GM21367 (cell line): ENCODE measurements at regions not wholly inside any gene's neighbourhood (a gene's known extent, or its start where the extent isn't known, plus 50 kb on each side); places are given as distances from the start of the nearest gene placed in this dataset.

ENCODE experiments used
- ATAC-seq: cut with Tn5 transposase; IDR thresholded peaks from one replicate; pipeline ENCODE4 v1.9.1; 2021; ENCODE audit not compliant: unreplicated experiment

DNA sequence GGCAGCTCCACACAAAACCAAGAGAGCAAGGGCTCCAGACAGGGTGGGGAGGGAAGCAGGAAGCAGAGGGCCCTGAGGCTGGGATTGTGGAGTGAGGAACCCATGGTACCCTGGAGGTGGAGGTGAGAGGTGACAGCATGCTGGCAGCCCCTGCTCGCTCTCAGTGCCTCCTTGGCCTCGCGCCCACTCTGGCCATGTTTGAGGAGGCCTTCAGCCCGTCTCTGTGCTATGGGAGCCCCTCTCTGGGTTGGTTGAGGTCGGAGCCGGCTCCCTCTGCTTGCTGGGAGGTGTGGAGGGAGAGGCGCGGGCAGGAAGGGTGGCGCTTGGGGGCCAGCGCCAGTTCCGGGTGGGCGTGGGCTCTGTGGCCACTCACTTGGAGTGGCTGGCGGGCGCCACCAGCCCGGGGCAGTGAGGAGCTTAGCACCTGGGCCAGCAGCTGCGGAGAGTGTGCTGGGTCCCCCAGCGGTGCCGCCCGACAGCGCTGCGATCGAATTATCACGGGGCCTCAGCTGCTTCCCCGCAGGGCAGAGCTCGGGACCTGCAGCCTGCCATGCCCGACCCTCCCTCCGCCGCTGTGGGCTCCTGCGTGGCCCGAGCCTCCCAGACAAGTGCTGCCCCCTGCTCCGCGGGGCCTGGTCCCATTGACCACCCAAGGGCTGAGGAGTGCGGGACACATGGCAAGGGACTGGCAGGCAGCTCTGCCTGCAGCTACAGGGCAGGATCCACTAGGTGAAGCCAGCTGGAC lies 196.0 kb downstream of the DACT1 start:
- no peak for ATAC-seq

DNA sequence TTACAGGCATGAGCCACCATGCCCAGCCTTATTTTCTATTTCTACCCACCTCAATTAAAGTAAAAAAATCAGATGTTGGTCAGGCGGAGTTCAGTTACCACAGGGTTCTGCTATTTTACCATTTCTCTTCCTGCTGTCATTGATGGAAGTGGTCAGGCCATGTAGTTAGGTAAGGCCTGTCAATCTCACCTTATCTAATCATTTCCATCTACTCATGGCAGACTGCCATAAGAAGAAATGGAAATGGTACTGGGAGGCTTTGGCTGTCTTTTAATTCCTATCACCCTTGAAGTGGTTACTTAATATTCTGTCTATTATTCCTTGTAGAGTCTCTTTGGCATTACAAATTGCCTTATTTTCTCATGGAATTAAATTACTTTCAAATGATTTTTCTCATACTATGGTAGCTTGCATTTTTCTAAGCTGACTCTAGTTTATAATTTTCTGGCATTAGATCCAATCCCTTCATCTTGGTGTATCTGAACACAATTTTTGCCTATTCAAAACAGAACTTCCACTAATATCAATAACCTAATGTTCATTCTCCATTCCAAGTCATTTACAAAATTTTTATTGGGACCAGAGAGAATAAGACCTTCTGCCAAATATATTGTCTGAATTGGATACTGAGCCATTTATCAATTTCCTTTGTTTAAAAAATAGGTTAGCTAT lies 198.7 kb downstream of the DACT1 start:
- no peak for ATAC-seq

DNA sequence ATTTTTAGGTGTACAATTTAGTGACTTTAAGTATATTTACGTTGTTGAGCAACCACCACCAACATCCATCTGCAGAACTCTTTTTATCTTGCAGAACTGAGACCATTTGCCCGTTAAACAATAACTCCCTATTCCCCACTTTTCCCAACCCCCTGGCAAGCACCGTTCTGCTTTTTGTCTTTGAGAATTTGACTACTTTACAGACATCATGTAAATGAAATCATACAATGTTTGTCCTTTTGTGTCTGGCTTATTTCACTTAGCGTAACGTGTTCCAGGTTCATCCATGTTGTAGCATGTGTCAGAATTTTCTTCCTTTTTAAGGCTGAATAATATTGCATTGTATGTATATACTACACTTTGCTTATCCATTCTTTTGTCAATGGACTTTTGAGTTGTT lies 201.5 kb downstream of the DACT1 start:
- no peak for ATAC-seq

DNA sequence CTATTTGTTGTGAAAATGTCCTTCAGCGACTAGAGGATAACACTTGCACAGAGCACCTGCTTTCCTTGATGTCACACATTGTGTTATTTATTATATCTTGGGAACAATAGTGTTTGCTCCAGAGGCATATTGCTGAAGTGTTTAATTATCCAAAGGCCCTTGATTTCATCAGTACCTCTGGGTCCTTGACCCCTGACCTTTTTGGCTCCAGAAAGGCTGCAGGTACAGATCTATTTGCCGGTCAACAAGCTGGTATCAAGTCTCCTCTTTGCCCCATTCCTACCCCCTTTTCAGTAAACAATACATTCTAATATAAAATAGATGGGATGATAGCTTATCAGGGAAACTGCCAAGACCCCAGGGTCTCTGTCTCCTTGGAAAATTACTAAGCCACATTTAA lies 206.8 kb downstream of the DACT1 start:
- ATAC-seq = no peak

DNA sequence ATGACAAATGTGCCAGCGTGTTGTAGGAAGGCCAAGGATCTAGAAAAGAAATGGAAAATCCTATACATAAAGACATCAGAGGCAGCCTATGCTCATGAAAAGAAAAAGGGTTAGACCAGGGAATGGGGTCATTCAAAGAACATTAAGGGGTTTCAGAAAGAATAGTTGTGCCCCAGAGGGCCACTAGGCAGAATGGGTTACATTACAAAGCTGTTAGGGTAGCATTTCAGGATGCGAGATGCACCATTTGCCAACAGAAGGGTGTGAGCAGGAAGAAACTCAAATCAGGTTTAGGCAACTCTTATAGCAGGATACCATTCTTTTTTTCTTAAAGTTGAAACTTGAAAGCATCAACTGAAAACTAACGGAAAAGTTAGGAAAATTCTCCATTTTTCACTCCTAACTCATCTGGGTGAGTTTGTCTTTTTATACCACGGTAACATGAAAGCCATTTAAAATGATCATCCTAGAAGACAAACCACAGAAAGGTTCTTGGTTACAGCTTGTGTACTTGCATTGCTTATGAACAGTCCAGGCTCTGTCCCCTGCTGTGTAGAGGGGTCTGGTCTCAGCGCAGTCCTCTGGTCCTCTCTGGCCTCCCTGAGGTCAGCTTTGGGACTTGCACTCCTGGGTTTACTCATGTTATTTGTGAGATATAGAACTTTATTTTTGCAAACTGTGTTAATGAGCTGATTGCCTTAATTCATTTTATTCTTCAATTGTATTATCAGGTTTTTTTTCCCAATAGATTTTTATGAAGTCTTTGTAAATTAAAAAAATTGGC lies 209.1 kb downstream of the DACT1 start:
- ATAC-seq = no peak

DNA sequence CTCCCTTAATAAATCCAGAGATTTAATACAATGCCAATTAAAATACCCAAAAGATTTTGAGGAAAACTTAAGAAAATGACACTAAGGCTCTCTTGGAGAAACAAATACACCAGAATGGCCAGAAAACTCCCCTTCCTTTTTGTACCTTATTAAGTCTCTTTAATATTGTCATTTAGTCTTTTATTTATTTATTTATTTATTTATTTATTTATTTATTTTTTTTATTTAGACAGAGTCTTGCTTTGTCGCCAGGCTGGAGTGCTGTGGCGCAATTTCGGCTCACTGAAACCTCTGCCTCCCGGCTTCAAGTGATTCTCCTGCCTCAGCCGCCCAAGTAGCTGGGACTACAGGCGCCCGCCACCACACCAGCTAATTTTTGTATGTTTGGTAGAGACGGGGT lies 210.6 kb downstream of the DACT1 start:
- ATAC-seq = no peak

DNA sequence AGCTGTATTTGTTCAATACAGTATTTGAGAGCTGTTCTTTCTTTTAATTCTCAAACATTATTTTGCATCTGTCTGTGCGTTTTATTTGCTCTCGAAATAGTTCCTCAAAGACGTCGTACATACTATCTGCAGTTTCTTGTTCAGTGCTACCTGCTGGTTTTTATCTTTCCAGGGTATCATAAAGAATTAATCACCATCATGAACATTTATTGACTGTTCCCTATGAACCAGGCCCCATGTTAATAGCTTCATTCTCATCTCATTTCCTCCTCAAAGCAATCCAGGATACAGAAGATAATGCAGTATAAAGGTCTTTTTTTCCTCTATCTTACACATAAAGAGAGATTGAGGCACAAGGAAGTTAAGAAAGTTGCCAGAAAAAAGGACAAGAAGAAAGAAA lies 211.8 kb downstream of the DACT1 start:
- no peak for ATAC-seq

DNA sequence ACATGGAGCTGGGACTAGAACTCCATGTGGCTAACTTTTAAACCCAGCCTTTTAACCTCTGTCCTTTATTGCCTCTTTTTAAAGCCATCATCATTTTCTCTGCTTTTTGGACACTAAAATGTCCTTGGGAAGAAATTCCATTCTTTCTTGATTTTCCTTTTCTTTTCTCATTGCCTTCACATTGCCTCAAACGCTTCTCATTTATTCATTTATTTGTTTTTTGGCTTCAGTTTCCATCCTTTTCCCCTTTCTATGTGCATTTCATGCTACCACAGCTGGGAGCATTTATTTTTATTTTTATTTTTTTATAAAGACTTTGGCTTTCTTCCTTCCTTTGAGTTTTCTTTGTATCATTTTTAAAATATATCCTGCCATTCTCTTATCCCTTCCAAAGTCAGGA lies 212.2 kb downstream of the DACT1 start:
- ATAC-seq = no peak

DNA sequence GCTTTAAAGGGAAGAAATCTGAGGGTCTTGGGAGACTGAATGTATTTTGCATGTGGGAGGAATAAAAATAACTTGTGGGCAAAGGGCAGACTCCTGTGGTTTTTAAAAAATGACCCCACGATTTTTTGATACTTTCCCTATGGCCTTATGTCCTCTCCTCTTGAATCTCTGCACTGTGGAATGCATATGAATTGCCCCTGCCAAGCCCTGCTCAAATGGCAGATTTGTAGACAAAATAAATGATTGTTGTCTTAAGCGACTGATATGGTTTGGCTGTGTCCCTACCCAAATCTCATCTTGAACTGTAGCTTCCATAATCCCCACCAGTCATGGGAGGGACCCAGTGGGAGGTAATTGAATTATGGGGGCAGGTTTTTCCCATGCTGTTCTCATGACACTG lies 223.8 kb downstream of the DACT1 start:
- ATAC-seq = no peak

DNA sequence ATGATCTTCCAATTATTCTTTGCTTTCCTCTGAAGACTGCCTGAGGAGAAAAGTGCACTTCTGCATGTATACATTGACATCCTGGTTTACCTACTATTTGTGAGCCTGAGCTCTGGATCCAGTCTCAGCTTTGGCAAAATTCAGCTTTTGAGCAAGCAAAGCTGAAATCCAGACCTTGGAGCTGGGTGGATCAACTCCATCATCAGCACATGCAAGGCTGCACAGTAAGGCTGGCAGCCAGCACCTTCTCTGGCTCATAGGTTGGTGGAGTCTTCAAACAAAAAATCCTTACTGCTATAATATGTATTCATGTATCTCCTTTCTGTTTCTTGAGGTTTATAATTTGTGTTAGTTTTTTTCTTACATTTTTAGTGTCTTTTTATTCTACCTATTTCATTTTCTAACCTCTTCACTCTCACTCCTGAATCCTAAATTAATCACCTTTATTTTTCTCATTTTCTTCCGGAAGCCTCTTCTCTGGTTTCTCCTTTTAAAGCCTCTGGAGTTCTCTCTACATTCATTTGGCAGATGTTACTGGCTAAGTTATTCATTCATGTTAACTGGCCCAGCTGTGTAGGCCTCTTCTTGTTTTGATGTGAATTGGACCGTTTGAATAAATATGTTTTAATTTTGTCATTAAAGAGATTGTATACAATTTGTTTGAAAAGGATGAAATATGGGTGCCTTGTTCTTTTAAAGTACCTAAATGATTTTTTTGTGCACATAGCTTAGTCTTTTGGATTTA lies 224.8 kb downstream of the DACT1 start:
- ATAC-seq = no peak

DNA sequence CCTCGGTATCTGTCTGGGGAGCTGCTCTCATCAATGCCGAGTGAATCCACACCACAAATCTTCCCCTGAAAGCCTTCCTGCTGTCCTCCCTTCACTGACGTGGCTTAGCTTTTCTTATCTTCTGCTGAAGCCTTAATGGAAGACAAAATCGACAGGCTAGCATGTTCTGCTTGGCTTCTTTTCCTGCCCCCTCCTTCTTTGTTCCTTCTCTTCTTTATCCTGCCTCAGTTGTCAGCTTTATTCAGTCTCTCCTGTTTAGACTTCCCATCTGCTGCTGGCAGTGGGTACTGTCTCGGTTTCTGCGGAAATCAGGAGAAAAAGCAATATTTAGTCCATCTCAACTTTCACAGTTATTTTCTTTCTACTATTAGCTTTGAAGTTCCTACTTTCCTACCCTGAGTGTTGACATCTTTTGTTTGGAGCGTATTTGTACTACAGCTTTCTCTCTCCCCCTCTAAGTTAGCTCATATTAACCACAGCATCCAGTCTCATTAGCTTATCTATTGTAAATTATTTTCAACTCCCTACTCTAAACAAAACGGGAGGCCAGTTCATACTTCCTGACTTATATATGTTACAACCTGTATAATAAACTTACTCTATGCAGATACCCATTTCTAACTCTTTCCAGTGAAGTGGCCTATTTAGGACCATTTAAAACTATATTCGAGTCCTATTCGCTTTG lies 226.0 kb downstream of the DACT1 start:
- no peak for ATAC-seq

DNA sequence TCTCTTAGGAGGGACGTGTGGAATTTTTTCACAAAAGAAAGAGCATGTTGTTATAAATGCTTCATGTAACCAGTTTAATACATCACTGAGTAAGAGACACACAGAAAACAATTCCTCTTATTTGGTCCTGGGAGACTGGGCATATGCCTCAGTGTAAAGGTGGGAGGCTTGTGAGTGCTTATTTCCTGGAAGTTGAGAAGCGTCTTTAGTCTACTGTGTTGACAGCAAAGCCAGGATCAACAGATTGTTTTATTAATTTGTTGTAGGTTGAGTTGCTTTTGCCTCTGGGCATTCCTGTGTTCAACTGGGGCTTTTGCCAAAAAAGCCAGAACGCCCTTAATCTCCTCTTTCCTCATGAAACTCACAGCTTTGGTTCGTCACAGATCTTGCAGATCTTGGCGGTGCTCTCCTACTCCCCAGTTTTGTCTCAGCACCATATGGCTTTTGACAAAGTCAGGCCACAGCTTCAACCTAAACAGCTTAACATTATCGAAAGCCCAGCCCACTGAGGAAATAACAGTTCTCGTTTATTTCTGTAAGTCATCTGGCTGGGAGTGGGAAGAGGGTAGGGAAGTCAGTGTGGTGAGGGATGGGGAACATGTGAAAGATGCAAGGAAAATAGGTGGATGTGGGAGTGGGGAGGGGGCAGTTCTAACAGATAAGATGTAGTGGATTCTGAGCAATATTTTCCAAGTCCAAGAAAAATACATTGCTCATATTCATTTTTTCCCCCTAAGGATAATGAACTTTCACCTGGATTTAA lies 227.2 kb downstream of the DACT1 start:
- no peak for ATAC-seq

DNA sequence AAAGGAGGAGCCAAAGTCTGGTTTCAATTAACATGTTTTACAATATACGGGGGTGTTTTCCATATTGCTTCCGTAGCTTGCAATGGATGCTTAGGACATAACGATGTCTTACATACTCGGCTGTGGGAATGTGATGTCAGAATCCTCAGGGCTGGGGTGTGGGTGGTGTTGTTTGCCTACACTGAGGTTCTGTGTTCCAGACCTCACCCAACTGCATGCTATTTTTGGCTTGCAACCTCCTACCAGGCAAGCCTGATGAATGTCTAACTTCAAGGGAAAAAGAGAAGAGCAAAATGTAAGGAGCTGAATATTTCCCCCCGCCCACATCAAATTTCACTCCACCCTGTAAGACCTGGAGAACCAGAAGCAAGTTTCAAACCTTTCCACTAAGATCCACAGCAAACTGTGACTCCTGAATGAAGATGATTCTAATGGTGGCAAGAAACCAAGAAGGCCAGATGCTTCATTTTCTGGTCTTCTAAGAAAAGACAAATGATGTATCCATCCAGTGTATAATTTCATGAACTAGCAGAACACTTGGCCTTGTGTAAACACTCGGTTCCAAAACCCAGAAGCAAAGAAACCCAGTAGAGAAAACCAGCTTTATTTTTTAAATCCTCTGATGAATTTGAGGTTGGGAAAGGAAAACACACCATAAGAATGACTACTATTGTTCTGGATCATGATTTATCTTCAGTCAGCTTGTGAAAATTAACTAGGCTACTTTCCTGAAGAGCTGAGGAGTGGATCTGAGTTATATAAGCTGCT lies 227.9 kb downstream of the DACT1 start:
- ATAC-seq = no peak

DNA sequence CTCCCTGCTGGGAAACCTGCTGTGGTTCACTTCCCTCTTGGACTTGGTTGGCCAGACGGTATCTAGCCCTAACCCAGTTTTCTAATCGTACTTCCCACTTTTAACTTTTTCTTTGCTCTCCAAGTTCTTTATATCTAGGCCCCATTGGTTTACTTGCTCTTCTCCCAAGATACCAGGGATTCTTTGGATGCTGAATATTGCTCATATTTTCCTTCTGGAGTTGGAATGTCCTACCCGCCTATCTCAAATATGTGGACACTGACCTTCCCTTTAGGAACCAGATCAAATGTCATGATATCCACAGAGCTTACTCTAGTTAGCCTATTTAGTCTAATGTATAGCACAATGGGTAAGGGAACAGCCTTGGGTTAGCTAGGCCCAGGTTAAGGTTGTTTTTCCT lies 228.6 kb downstream of the DACT1 start:
- no peak for ATAC-seq

DNA sequence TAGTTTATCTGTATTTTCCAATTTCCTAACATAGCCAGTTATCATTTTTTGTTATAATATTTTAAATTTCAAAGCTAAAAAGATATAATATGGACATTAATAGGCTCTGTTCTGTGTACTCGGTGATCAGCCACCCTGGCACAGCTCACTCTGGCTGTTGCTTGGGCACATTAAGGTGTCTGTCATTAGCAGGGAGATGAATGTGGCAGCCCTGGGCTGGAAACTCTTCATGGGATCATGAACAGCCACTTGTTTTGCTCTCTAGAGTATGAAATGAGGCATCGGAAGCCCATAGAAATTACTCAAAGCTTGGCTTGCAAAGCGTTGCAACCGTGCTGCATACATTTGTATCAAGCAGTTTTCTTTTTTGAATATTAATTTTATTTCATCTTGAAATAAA lies 233.2 kb downstream of the DACT1 start:
- ATAC-seq = no peak

DNA sequence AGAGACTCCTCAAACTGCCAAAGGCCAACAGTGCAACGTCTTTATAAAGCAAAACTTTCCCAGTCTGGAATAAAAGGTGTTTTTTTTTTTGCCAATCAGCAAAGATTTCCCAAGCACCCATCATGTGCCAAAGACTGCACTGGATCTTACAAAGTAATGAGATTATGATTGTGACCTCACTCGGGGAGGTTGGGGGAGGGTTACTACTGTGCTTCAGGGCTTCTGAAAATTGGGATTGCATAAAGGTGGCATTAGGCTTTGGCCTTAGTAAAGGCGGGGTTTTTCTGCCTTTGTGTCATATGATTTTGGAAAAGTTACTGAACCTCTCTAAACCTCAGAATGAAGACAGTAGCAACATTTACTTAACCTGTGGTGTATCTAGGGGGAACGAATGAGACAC lies 233.8 kb downstream of the DACT1 start:
- ATAC-seq = no peak

DNA sequence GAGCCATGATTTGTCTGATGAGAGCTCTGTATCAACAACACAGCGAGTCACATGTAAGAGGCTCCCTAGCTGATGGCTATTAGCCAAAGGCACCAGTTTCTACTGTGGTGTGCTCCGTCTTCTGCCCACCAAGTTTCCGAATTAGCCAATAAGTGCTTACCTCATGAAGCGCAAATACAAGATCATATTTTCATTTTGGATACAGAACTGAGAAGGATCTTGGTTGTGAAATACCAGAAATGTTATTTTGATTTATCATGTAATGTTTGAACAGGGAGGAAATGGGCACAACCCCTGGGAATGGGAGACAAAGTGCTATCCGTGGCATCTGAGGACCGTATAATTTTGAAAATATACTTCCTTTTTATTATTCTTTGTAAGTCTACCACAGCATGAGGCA lies 234.3 kb downstream of the DACT1 start:
- ATAC-seq = no peak

DNA sequence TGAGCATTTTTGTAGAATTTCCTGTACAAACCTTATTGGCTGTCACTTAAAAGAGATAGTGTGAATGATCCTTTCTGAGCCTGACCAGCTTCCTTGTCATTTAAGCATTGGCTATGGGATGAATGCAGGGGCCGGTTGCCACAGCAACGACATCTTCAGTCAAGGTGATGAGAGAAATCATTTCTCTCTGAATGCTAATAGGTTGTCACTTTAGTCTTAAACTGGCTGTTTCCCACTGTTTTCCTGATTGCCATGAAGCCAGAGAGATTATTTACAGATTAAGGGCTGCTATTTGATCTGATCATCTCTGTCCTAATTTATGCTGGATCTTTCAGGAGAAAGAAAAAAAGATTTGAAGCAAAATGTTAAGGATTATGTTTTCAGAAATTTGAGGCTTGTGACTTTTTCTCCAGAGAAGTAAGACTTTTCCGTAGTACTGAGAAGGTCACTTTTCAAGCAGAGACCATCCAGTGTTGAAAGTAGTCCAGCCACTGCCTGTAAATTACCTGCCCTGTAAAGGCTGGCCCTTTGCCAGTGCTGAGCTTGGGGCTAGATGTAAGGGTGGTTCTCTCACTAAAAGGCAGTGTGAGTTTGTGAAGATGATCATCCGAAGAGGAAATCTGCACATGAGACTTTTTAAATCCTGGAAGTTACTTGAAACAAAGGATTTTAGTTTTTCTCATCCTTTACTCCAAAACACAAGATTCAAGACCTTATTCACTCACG lies 235.6 kb downstream of the DACT1 start:
- no peak for ATAC-seq

DNA sequence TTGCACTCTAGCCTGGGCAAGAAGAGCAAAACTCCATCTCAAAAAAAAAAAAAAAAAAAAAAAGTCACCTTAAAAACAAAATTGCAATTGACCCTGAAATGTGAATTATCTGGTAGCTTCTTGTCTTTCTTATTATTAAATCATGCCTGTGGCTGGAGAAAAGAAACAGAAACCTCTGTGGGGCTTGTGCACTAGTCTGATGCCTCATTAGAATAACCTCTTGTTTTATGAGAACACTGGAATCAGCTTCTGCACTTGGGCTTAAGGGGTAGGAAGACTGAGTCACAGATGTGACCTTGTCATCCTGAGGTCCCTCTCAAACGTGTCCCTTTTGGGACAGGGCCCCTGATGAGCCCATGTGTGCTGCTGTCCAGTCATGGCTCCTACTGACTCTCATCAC lies 237.9 kb downstream of the DACT1 start:
- no peak for ATAC-seq
